ENCODE measurements at regions not wholly inside any gene's neighbourhood (a gene's known extent, or its start where the extent isn't known, plus 50 kb on each side); places are given as distances from the start of the nearest gene placed in this dataset.
"Not testable (repeated sequence)": the region's sequence is repeated elsewhere in the genome, so short reads cannot be mapped to it uniquely, and the experiment has no call there.

DNA sequence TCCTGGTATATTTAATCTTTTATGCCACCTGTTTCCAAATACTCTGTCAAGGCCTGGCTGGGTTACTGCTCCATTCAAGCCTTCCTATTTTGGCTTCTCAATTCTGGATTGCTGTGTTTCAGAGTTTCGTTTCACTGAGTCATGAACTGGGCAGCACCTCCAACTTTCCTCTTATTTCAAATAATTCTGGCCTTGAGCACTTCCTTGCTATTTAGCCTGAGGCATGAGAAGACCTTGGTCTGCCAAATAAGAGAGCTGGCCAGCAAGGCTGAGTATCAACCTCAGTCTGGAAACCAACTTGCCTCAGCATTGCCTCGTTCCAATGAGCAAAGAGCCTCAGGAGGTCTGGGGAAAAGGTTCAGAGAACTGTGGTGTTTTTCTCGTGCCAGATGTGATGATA lies 66.6 kb downstream of the TNFAIP3 start:
- DNase-seq = no peak

DNA sequence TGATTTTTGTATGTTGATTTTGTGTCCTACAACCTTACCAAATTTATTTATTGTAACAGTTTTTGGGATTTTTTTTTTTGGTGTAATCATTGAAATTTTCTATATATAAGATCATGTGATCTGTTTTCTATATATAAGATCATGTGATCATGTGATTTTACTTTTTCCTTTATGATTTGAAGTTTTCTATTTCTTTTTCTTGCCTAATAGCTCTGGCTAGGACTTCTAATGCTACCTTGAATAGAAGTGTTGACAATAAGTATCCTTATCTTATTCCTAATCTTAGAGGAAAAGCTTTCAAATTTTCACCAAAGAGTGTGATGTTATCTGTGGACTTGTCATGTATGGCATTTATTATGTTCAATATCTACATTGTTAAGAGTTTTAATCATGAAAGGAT lies 69.7 kb downstream of the TNFAIP3 start:
- no peak for DNase-seq

DNA sequence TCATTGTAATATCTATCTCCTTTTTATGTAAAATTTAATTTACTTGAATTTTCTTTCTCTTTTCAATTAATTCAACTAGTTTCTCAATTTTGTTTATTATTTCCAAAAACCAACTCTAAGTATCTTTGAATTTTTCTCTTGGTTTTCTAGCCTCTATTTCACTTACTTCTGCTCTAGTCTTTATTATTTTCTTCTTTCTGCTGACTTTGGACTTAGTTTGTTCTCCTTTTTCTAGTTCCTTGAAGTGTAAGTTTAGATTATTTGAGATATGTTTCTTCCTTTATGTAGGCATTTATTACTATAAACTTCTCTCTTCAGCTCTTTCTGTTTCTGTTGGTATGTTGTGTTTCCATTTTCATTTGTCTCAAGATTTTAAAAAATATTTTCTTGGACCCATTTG lies 70.8 kb downstream of the TNFAIP3 start:
- DNase-seq = no peak

DNA sequence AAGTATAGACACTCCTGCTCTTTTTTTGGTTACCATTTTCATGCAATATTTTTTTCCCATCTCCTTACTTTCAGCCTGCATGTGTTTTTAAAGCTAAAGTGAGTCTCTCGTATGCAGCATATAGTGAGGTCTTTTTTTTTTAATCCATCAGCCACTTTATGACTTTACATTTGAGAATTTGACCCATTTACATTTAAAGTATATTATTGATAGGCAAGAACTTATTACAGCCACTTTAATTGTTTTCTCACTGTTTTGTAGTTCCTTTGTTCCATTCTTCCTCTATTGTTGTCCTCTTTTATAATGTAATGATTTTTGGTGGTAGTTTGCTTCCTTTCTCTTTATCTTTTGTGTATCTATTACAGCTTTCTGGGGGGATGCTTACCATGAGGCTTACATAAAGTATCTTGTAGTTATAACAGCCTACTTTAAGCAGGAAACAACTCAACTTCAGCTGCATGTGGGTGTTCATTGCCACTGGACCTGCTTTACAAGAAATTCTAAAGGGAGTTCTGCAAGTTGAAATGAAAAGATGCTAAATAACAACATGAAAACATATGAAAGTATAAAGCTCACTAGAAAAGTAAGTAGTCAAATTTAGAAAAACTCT lies 71.8 kb downstream of the TNFAIP3 start:
- no peak for DNase-seq

GRCh38 chr6:137941995-137942394 lies 74.9 kb downstream of the TNFAIP3 start:
- no peak for DNase-seq

- no peak for DNase-seq
Observed at GRCh38 chr6:137942736-137943135, 75.7 kb downstream of the TNFAIP3 start.

DNA sequence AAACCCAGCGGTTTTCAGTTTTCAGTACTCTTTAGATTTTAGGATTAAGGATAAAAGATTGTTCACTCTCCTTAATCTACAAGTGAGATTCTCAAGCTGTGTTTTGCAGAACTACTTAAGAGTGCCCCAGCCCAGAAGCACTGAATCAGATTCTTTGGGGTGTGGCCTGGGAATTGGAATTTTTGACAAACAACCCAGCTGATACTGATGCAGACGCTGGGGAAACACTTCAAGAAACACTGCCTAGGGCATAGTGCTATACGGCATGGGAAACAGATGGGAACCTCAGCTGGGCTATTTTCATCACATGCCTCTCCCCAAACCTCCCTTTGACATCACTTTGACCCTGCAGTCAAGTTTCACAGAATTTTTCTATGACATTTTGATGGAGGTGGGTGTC lies 77.3 kb downstream of the TNFAIP3 start:
- not testable (repeated sequence) for DNase-seq

DNA sequence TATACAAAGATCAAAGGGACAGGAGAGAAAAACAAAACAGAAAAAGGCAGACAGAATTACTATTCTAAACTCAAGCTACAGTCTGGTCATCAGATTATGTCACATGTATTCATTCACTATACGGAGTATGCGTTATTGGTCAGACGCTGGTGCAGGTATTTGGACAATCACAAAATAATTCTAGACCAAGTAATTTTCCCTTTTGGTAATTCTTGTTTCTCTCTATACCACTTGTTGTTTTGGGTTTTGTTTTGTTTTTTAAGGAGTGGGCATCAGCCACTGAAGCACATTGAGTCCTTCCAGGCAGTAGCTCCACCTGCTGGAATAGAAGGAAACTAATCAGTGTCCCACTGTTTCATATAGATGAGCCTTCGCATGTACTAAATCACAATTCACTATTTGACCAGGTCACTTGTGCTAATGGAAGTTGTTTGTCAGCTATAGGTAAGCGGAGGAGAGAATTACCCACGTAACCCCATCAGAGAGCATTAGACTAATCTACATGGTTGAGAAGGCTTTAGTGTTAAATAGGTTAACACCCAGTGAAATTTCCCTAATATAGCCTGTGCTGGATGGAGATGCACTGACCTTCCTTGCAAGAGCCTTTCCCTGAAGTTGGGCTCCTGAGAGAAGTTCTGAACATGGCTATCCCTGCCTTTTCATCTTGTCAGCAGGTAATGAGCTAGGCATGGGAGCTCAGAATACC lies 77.9 kb downstream of the TNFAIP3 start:
- peak; percentile 55 for DNase-seq

- peak; percentile 46 for DNase-seq
Observed at GRCh38 chr6:137949686-137950390, 82.8 kb downstream of the TNFAIP3 start.

DNA sequence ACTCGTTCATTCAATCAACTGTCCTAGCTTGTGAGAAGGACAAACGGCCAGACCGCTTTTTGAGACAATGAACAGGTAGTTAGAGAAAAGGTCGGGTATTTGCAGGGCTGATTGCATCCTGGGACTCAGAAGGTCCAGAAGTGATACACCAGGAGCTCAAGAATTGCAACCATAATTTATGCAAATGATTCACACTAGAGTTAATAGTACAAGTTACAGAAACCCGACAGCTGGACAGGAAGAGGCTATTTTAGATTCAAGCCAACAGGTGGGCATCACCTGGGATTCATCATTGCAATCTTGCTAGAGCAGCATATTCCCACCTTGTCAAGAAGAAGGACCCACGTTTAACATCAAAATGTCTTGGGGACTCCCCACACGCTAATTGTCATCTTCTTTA lies 83.5 kb downstream of the TNFAIP3 start:
- DNase-seq = no peak

- no peak for DNase-seq
Observed at GRCh38 chr6:137951064-137951597, 84.1 kb downstream of the TNFAIP3 start.

DNA sequence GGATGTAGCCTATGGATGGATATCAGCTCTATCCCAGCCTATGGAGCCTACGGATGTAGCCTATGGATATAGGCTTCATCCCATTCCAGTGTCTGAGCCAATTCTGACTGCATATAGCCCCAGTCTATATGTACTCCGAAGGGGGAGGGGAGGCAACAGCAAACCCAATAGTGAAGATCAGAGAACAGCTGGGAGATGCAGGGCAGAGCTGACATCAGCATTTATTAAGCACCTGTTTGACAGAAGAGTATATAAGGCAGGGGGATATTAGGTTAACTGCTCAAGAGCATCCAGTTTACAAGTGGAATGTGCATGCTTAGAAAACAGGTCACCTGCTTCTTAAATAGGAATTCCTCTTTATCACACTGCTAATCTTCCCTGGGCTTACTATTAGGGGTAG lies 85.2 kb downstream of the TNFAIP3 start:
- DNase-seq = no peak

GRCh38 chr6:137953761-137954160 lies 86.7 kb downstream of the TNFAIP3 start:
- DNase-seq = no peak

GRCh38 chr6:137954253-137954652 lies 87.2 kb downstream of the TNFAIP3 start:
- DNase-seq = no peak

- DNase-seq = no peak
Observed at GRCh38 chr6:137956098-137956488, 89.0 kb downstream of the TNFAIP3 start.

GRCh38 chr6:137957471-137957870 lies 90.4 kb downstream of the TNFAIP3 start:
- DNase-seq = no peak

GRCh38 chr6:137958811-137959565 lies 91.9 kb downstream of the TNFAIP3 start:
- DNase-seq = no peak

GRCh38 chr6:137962725-137963124 lies 95.7 kb downstream of the TNFAIP3 start:
- no peak for DNase-seq

DNA sequence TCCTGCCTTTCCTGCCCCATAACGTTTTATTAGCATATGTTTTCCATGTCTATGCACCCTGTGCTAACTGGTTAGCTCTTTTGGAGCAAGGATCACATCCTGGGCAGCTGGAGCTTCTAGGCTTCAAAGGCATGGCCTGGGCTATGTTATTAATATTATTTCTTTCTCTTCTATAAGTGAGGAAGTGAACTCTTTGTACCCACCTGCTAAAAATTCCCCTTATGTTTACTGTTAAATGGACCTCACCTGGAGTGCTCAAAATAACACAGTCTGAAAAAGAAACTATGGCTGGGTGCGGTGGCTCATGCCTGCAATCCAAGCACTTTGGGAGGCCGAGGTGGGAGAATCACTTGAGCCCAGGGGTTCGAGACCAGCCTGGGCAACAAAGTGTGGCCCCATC lies 97.8 kb downstream of the TNFAIP3 start:
- DNase-seq = no peak

DNA sequence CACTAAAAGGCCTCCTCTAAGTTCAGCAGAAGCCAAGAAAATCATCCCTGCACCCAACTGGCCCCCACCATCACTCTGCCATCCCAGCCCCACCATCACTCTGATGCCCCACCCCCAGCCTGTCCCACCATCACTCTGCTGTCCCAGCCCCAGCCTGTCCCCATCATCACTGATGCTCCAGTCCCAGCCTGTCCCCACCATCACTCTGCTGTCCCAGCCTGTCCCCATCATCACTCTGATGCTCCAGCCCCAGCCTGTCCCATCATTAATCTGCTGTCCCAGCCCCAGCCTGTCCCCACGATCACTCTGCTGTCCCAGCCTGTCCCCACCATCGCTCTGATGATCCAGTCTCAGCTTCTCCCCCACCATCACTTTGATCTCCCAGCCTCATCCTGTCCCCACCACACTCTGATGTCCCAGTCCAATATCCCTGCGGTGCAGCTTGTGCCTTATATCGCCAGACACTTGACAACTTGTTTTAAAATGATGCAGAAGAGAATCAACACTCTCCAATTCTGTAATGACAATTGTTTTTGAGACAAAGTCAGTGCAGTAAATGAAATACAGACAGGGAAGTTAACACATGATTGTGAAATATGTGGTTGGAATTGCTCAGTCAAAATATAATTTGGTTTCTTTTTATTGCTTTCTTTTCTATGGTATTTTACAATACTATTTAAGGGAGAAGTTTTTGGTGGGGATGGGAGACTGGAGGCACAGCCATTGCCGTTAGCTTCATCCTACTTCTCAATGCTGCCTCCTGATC lies 100.8 kb downstream of the TNFAIP3 start:
- DNase-seq = no peak

DNA sequence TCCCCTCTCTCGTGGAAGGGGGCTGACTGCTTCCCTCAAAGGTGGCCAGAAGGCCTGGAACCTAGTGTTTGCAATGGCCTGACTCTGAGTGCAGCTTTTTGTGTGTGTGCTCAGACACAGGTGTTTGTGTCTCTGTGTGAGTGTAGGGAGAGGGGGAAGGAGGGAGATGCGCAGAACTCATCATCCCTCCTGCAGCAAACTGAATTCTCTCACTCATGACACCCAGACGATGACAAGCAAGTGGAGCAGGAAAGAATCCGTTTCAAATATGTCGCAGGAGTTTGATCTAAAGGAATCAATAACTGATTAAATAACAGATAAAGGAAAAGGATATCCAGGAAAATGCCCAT lies 101.4 kb downstream of the TNFAIP3 start:
- DNase-seq = no peak

DNA sequence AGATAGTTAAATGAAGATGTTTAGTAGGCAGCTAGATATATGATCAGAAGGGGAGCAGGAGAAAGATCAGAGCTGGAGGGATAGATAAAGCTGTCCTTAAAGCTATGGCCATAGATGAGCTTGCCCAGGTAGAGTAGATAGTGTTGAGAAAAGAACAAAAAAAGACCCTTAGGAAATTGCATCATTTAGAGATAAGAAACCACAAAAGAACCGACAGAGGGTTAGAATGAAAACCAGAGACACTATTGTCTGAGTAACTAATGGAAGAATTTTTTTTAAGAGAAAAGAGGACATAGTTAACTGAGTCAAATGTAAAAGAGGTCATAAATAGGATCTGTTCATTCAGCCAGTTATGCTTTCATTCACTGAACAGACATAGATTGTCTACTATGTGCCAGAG lies 101.8 kb downstream of the TNFAIP3 start:
- DNase-seq = peak; percentile 10

- DNase-seq = no peak
Observed at GRCh38 chr6:137969874-137970273, 102.8 kb downstream of the TNFAIP3 start.

Measured in CD4-positive, alpha-beta T cell treated with Interleukin-12 subunit alpha and Interleukin-12 subunit beta, for 1 hour (primary cell).